SK-N-SH treated with all-trans-retinoic acid at 6 μM for 48 hours (cell line): ENCODE measurements at regions not wholly inside any gene's neighbourhood (a gene's known extent, or its start where the extent isn't known, plus 50 kb on each side); places are given as distances from the start of the nearest gene placed in this dataset.

Experiments
- ATAC-seq: fragments of 200-7000 bp; cut with Tn5 transposase; 3 replicates; pipeline ENCODE4 v1.9.1; 2020; ENCODE audit warnings: mild to moderate bottlenecking, moderate library complexity
- BACH2 ChIP-seq: fragments of 250-450 bp; sonication (Bioruptor Pico); IDR thresholded peaks from 2 replicates; pipeline ENCODE4 v1.9.0; 2021; ENCODE audit warnings: mild to moderate bottlenecking, borderline replicate concordance
- CREB5 ChIP-seq: fragments of 250-450 bp; sonication (Bioruptor Pico); IDR thresholded peaks from 2 replicates; pipeline ENCODE4 v1.5.1; 2020; ENCODE audit warnings: low read depth, mild to moderate bottlenecking, moderate library complexity
- CSDC2 ChIP-seq: fragments of 250-450 bp; sonication (Bioruptor Pico); IDR thresholded peaks from 2 replicates; pipeline ENCODE4 v1.5.0; 2020; ENCODE audit warnings: mild to moderate bottlenecking, moderate library complexity
- CSRNP3 ChIP-seq: fragments of 250-450 bp; sonication (Bioruptor Pico); IDR thresholded peaks from 2 replicates; pipeline ENCODE4 v1.5.1; 2021; ENCODE audit warnings: mild to moderate bottlenecking, moderate library complexity
- ESRRG ChIP-seq: fragments of 250-450 bp; sonication (Bioruptor Pico); IDR thresholded peaks from 2 replicates; pipeline ENCODE4 v1.6.1; 2021; ENCODE audit warnings: mild to moderate bottlenecking
- GLIS3 ChIP-seq: fragments of 250-450 bp; sonication (Bioruptor Pico); IDR thresholded peaks from 2 replicates; pipeline ENCODE4 v1.5.0; 2020; ENCODE audit warnings: mild to moderate bottlenecking, moderate library complexity
- ISL1 ChIP-seq: fragments of 250-450 bp; sonication (Bioruptor Pico); IDR thresholded peaks from 2 replicates; pipeline ENCODE4 v2.1.2; 2022; ENCODE audit warnings: mild to moderate bottlenecking, moderate library complexity
- OSR1 ChIP-seq: fragments of 250-450 bp; sonication (Bioruptor Pico); IDR thresholded peaks from 2 replicates; pipeline ENCODE4 v1.8.0; 2022; ENCODE audit warnings: moderate library complexity, mild to moderate bottlenecking, inconsistent platforms
- PATZ1 ChIP-seq: fragments of 250-450 bp; sonication (Bioruptor Pico); IDR thresholded peaks from 2 replicates; pipeline ENCODE4 v1.8.0; 2020; ENCODE audit warnings: mild to moderate bottlenecking, moderate library complexity, borderline replicate concordance
- POU6F1 ChIP-seq: fragments of 250-450 bp; sonication (Bioruptor Pico); IDR thresholded peaks from 2 replicates; pipeline ENCODE4 v1.8.0; 2021; ENCODE audit warnings: low read depth, mild to moderate bottlenecking, moderate library complexity, borderline replicate concordance
- PPARA ChIP-seq: fragments of 250-450 bp; sonication (Bioruptor Pico); IDR thresholded peaks from 2 replicates; pipeline ENCODE4 v1.5.0; 2020; ENCODE audit warnings: mild to moderate bottlenecking, borderline replicate concordance
- RARB ChIP-seq: fragments of 250-450 bp; sonication (Bioruptor Pico); IDR thresholded peaks from 2 replicates; pipeline ENCODE4 v1.8.0; 2021; ENCODE audit warnings: mild to moderate bottlenecking, moderate library complexity
- SNAI2 ChIP-seq: fragments of 250-450 bp; sonication (Bioruptor Pico); IDR thresholded peaks from 2 replicates; pipeline ENCODE4 v1.5.0; 2020; ENCODE audit warnings: mild to moderate bottlenecking, moderate library complexity
- TCF4 ChIP-seq: fragments of 250-450 bp; sonication (Bioruptor Pico); IDR thresholded peaks from 2 replicates; pipeline ENCODE4 v1.8.0; 2021; ENCODE audit warnings: mild to moderate bottlenecking, moderate library complexity, borderline replicate concordance
- TSHZ2 ChIP-seq: fragments of 250-450 bp; sonication (Bioruptor Pico); IDR thresholded peaks from 2 replicates; pipeline ENCODE4 v1.5.0; 2020; ENCODE audit warnings: mild to moderate bottlenecking, moderate library complexity
- ZFP3 ChIP-seq: fragments of 250-450 bp; sonication (Bioruptor Pico); IDR thresholded peaks from 2 replicates; pipeline ENCODE4 v1.5.0; 2020; ENCODE audit warnings: mild to moderate bottlenecking, moderate library complexity
- ZFP30 ChIP-seq: fragments of 450-650 bp; formaldehyde crosslinking; IDR thresholded peaks from 2 replicates; pipeline ENCODE4 v1.5.0; 2022; ENCODE audit warnings: mild to moderate bottlenecking, moderate library complexity
- ZNF565 ChIP-seq: fragments of 450-650 bp; formaldehyde crosslinking; conservative IDR thresholded peaks from 2 replicates; pipeline ENCODE4 v1.5.0; 2020; ENCODE audit warnings: low read depth, mild to moderate bottlenecking, moderate library complexity
- ZNF70 ChIP-seq: fragments of 450-650 bp; formaldehyde crosslinking; IDR thresholded peaks from 2 replicates; pipeline ENCODE4 v1.5.0; 2020; ENCODE audit warnings: mild to moderate bottlenecking, moderate library complexity
- ZNF8 ChIP-seq: fragments of 450-650 bp; formaldehyde crosslinking; IDR thresholded peaks from 2 replicates; pipeline ENCODE4 v1.5.0; 2020; ENCODE audit warnings: mild to moderate bottlenecking, moderate library complexity

- no peak for TF ChIP-seq CSDC2 (CRISPR knock-in tag)
- peak; percentile 69; the same call in 1 of the 2 replicates for TF ChIP-seq ZNF70 (CRISPR knock-in tag)
- no peak for TF ChIP-seq POU6F1 (CRISPR knock-in tag)
- no peak for TF ChIP-seq PPARA (CRISPR knock-in tag)
- ATAC-seq: peak; percentile 74
Measured at GRCh38 chr17:27980043-27980442, 62.4 kb upstream of the NLK start.

- no peak for TF ChIP-seq ZNF70 (CRISPR knock-in tag)
- TF ChIP-seq ZFP3 (CRISPR knock-in tag): no peak
- no peak for TF ChIP-seq BACH2
- TF ChIP-seq SNAI2 (CRISPR knock-in tag): no peak
- no peak for TF ChIP-seq PATZ1 (CRISPR knock-in tag)
- TF ChIP-seq ZNF8 (CRISPR knock-in tag): no peak
- TF ChIP-seq OSR1: no peak
- no peak for TF ChIP-seq TCF4 (CRISPR knock-in tag)
- TF ChIP-seq GLIS3 (CRISPR knock-in tag): no peak
- no peak for TF ChIP-seq RARB (CRISPR knock-in tag)
- no peak for TF ChIP-seq CSRNP3 (CRISPR knock-in tag)
- TF ChIP-seq POU6F1 (CRISPR knock-in tag): no peak
- no peak for TF ChIP-seq ESRRG (CRISPR knock-in tag)
- TF ChIP-seq TSHZ2 (CRISPR knock-in tag): no peak
- no peak for TF ChIP-seq ZNF565 (CRISPR knock-in tag)
- no peak for TF ChIP-seq CSDC2 (CRISPR knock-in tag)
- TF ChIP-seq ISL1: no peak
- no peak for TF ChIP-seq CREB5
- no peak for TF ChIP-seq ZFP30 (CRISPR knock-in tag)
- ATAC-seq: no peak
Measured at GRCh38 chr17:27981978-27982377, 60.5 kb upstream of the NLK start.

GRCh38 chr17:27982688-27983087, 59.8 kb upstream of the NLK start:
- TF ChIP-seq ZNF70 (CRISPR knock-in tag): no peak
- TF ChIP-seq ESRRG (CRISPR knock-in tag): no peak
- TF ChIP-seq POU6F1 (CRISPR knock-in tag): no peak
- ATAC-seq: no peak
